GOT3 (cell line): ENCODE measurements at regions not wholly inside any gene's neighbourhood (a gene's known extent, or its start where the extent isn't known, plus 50 kb on each side); places are given as distances from the start of the nearest gene placed in this dataset.

Experiments used
- DNase-seq: peaks from one replicate; lab custom pipeline; 2025; ENCODE audit warnings: mixed read lengths; lab: John Stamatoyannopoulos, UW

- no peak for DNase-seq
These were observed 393.8 kb downstream of the ZNF385D start for GRCh38 chr3:21357241-21357640.

- no peak for DNase-seq
These were observed 394.6 kb downstream of the ZNF385D start for GRCh38 chr3:21356402-21356801.

- no peak for DNase-seq
These were observed 405.5 kb downstream of the ZNF385D start for GRCh38 chr3:21345382-21345976.

GRCh38 chr3:21331857-21332256, 419.2 kb downstream of the ZNF385D start:
- DNase-seq, result no peak

GRCh38 chr3:21331321-21331720, 419.7 kb downstream of the ZNF385D start:
- DNase-seq, result no peak

GRCh38 chr3:21330293-21330692, 420.7 kb downstream of the ZNF385D start:
- no peak for DNase-seq

- DNase-seq, result no peak
These were observed 422.2 kb downstream of the ZNF385D start for GRCh38 chr3:21328711-21329390.

GRCh38 chr3:21326704-21327475, 424.1 kb downstream of the ZNF385D start:
- DNase-seq, result no peak

GRCh38 chr3:21314688-21315087, 436.3 kb downstream of the ZNF385D start:
- no peak for DNase-seq

- no peak for DNase-seq
These were observed 440.1 kb downstream of the ZNF385D start for GRCh38 chr3:21310891-21311290.

- DNase-seq, result no peak
These were observed 440.8 kb downstream of the ZNF385D start for GRCh38 chr3:21310161-21310560.

GRCh38 chr3:21297304-21297703, 453.7 kb downstream of the ZNF385D start:
- DNase-seq, result no peak

GRCh38 chr3:21294768-21295167, 456.2 kb downstream of the ZNF385D start:
- DNase-seq, result no peak

GRCh38 chr3:21292971-21293370, 458.0 kb downstream of the ZNF385D start:
- DNase-seq, result no peak

- no peak for DNase-seq
These were observed 460.5 kb downstream of the ZNF385D start for GRCh38 chr3:21290557-21290956.

- no peak for DNase-seq
These were observed 476.9 kb downstream of the ZNF385D start for GRCh38 chr3:21274079-21274571.

- DNase-seq, result no peak
These were observed 477.6 kb downstream of the ZNF385D start for GRCh38 chr3:21273259-21274025.

GRCh38 chr3:21271606-21272016, 479.4 kb downstream of the ZNF385D start:
- DNase-seq, result no peak

GRCh38 chr3:21269882-21270281, 481.1 kb downstream of the ZNF385D start:
- no peak for DNase-seq

GRCh38 chr3:21260507-21260906, 490.5 kb downstream of the ZNF385D start:
- no peak for DNase-seq

- DNase-seq, result no peak
These were observed 491.1 kb downstream of the ZNF385D start for GRCh38 chr3:21259896-21260295.

GRCh38 chr3:21256932-21257331, 494.1 kb downstream of the ZNF385D start:
- no peak for DNase-seq
